WERI-Rb-1 (cell line): ENCODE measurements at regions not wholly inside any gene's neighbourhood (a gene's known extent, or its start where the extent isn't known, plus 50 kb on each side); places are given as distances from the start of the nearest gene placed in this dataset.
"Not testable (repeated sequence)": the region's sequence is repeated elsewhere in the genome, so short reads cannot be mapped to it uniquely, and the experiment has no call there.

Source experiments
- DNase-seq: peaks from one replicate; pipeline ENCODE4 v3.0.0-alpha.2; 2020
- H3K27ac ChIP-seq: fragments of 250-450 bp; sonication (Bioruptor Pico); 2 replicates; pipeline ENCODE4 v1.5.1; 2020; ENCODE audit warnings: mild to moderate bottlenecking, moderate library complexity
- H3K27me3 ChIP-seq: fragments of 250-450 bp; sonication (Bioruptor Pico); 2 replicates; pipeline ENCODE4 v1.5.1; 2021; ENCODE audit warnings: mild to moderate bottlenecking, low read depth, moderate library complexity; ENCODE audit not compliant: insufficient read depth, severe bottlenecking
- H3K36me3 ChIP-seq: fragments of 250-450 bp; sonication (Bioruptor Pico); 2 replicates; pipeline ENCODE4 v1.5.1; 2020; ENCODE audit warnings: mild to moderate bottlenecking, moderate library complexity
- H3K4me3 ChIP-seq: 2 replicates; pipeline ENCODE4 v1.5.1; 2011; ENCODE audit warnings: low read depth, mild to moderate bottlenecking, control low read depth, low read length
- H3K9me3 ChIP-seq: fragments of 250-450 bp; sonication (Bioruptor Pico); 2 replicates; pipeline ENCODE4 v1.5.1; 2021; ENCODE audit warnings: mild to moderate bottlenecking, moderate library complexity; ENCODE audit not compliant: severe bottlenecking
- CTCF ChIP-seq: IDR thresholded peaks from 2 replicates; pipeline ENCODE4 v1.5.1; 2011; ENCODE audit warnings: low read depth, mild to moderate bottlenecking, control low read depth, inconsistent platforms, low read length

GRCh38 chr1:203986887-203987461, 85.9 kb upstream of the SOX13 start:
- Histone ChIP-seq H3K27ac (no peak overlapping the region), H3K27me3 (no peaks in the 10 kb centered on the region), H3K36me3 (no peaks in the 10 kb centered on the region), H3K9me3 (peaks cover 4% of the 10 kb centered on the region), H3K4me3 (no peak overlapping the region)
- TF ChIP-seq CTCF, result no peak
- no peak for DNase-seq

- no peak overlapping the region for H3K27ac ChIP-seq
- no peak for DNase-seq
Observed at GRCh38 chr1:203990118-203990517, 82.8 kb upstream of the SOX13 start.

GRCh38 chr1:203992440-203992839, 80.5 kb upstream of the SOX13 start:
- DNase-seq, result no peak
- H3K27ac ChIP-seq, result no peak overlapping the region
- H3K36me3 ChIP-seq, result no peaks in the 10 kb centered on the region
- H3K27me3 ChIP-seq, result no peaks in the 10 kb centered on the region
- TF ChIP-seq CTCF, result no peak
- H3K9me3 ChIP-seq, result no peaks in the 10 kb centered on the region
- no peak overlapping the region for H3K4me3 ChIP-seq

More at GRCh38 chr1:203990118-203990517, 82.8 kb upstream of the SOX13 start:
- TF ChIP-seq CTCF, result no peak
- H3K36me3 ChIP-seq, result no peaks in the 10 kb centered on the region
- no peaks in the 10 kb centered on the region for H3K27me3 ChIP-seq
- H3K4me3 ChIP-seq, result no peak overlapping the region
- no peaks in the 10 kb centered on the region for H3K9me3 ChIP-seq

- Histone ChIP-seq H3K27ac (no peak overlapping the region), H3K36me3 (no peaks in the 10 kb centered on the region), H3K27me3 (no peaks in the 10 kb centered on the region), H3K4me3 (no peak overlapping the region), H3K9me3 (no peaks in the 10 kb centered on the region)
- TF ChIP-seq CTCF, result no peak
- DNase-seq, result no peak
Observed at GRCh38 chr1:203993256-203993655, 79.7 kb upstream of the SOX13 start.

- H3K36me3 ChIP-seq, result no peaks in the 10 kb centered on the region
- H3K9me3 ChIP-seq, result peaks cover 2% of the 10 kb centered on the region
- no peak overlapping the region for H3K4me3 ChIP-seq
- DNase-seq, result no peak
- H3K27ac ChIP-seq, result no peak overlapping the region
- no peaks in the 10 kb centered on the region for H3K27me3 ChIP-seq
- no peak for TF ChIP-seq CTCF
Observed at GRCh38 chr1:203995228-203995627, 77.7 kb upstream of the SOX13 start.

- H3K27ac ChIP-seq, result no peak overlapping the region
- no peaks in the 10 kb centered on the region for H3K36me3 ChIP-seq
- H3K4me3 ChIP-seq, result no peak overlapping the region
- H3K9me3 ChIP-seq, result peaks cover 6% of the 10 kb centered on the region
- DNase-seq, result no peak
- TF ChIP-seq CTCF, result no peak
- H3K27me3 ChIP-seq, result no peaks in the 10 kb centered on the region
Observed at GRCh38 chr1:203996126-203996525, 76.8 kb upstream of the SOX13 start.

- not testable (repeated sequence) for DNase-seq, H3K9me3 ChIP-seq, H3K36me3 ChIP-seq, H3K27ac ChIP-seq, H3K27me3 ChIP-seq, H3K4me3 ChIP-seq
Observed at GRCh38 chr1:203998571-203998970, 74.3 kb upstream of the SOX13 start.
